GM12892 (cell line): ENCODE measurements at regions not wholly inside any gene's neighbourhood (a gene's known extent, or its start where the extent isn't known, plus 50 kb on each side); places are given as distances from the start of the nearest gene placed in this dataset.

Experiments used
- DNase-seq: peaks from one replicate; pipeline ENCODE4 v3.0.0; 2011; ENCODE audit not compliant: insufficient read length
- FAIRE-seq: peaks from 2 replicates; lab custom pipeline; 2011; peaks lifted over from hg19 to GRCh38; lab: Jason Lieb, UNC
- POLR2A ChIP-seq: IDR thresholded peaks from 2 replicates; pipeline ENCODE4 v1.6.1; 2011; ENCODE audit warnings: low read depth, low read length, control low read depth
- POLR2AphosphoS5 ChIP-seq: IDR thresholded peaks from 2 replicates; pipeline ENCODE4 v1.6.1; 2011; ENCODE audit warnings: low read depth, low read length, control low read depth
- TAF1 ChIP-seq: IDR thresholded peaks from 2 replicates; pipeline ENCODE4 v1.6.1; 2011; ENCODE audit warnings: low read depth, mild to moderate bottlenecking, control low read depth, low read length, borderline replicate concordance

DNA sequence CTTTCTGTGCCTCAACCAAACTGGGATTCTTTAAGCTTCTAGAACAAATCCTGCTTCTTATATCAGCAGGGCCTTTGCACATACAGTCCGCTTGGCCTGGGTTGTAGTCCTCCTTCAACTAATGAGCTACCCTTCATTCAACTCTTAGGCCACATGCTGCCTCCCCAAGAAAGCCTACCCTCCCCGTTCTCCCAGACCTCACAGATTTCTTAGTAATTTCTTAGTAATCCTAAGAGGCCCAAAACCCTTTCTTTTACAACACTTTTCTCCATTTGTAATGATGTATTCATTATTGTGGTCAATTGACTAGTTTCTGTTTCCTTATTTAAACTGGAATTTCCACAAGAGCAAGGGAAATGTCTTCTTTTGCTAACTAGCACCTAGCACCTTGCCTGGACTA is 233.1 kb downstream of the PPP1R2C start:
- FAIRE-seq (no peak), DNase-seq (no peak)
- no peak for TF ChIP-seq POLR2A
- no peak for TF ChIP-seq TAF1
- TF ChIP-seq POLR2AphosphoS5, result no peak

DNA sequence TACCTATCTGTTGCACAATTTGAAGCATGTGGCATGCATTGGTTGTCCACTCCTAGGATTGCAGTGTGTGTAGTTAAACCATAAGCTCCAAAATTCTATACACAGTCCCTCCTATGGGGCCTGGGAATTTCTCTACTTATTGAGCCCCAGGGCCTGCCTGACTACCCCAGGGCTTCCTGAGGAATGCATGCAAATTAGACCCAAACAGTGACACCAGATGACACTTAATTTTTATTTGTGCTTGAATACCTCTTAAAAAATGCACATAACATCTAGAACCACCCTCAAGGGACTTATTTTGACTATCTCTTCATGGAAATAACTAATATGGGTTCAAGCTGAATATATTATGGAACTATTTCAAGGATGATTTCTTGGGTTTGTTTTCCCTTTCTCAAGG is 236.4 kb downstream of the PPP1R2C start:
- no peak for TF ChIP-seq POLR2AphosphoS5
- no peak for TF ChIP-seq TAF1
- TF ChIP-seq POLR2A, result no peak
- DNase-seq (no peak), FAIRE-seq (no peak)

DNA sequence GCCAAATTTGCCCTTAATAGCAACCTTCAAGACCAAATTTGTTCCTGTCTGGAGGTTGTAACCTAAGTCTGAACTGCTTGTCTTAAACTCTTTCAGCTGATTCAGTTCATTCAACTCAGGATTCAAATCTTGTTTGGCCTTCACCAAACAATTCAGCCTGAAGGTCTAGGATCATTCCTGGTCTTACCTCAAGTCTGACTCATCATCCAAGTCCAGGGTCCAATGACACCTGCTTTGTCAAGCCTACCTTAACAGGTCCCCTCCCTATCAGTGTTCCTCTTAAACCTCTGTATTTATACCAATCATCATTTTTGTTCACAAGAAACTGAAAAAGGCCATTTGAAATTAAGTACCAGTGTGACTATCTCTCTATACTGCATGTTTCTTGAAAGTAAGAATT is 237.8 kb downstream of the PPP1R2C start:
- TF ChIP-seq TAF1, result no peak
- TF ChIP-seq POLR2A, result no peak
- no peak for TF ChIP-seq POLR2AphosphoS5
- DNase-seq, result no peak
- no peak for FAIRE-seq

DNA sequence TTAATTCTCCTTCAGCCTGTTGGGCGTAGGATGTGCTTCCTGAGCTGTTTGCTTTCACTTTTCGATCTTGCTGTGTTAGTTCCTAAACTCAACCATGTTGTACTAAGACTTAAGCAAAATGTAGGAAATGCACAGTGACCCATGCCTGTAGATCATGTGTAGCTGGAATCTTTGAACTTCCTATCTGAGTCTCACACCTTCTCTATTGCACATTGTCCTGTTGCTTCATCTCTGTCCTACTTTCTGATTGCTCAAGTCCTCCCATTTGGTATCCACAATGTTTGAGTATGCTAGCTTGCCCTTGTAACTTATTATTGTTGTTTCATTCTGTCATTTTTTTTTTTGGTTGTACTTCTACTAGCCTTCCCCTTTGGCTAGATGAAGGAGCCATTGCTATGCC is 239.6 kb downstream of the PPP1R2C start:
- no peak for FAIRE-seq
- no peak for TF ChIP-seq POLR2A
- TF ChIP-seq TAF1, result no peak
- TF ChIP-seq POLR2AphosphoS5, result no peak
- no peak for DNase-seq

- TF ChIP-seq POLR2AphosphoS5 (no peak), TAF1 (no peak), POLR2A (no peak)
- DNase-seq, result no peak
- FAIRE-seq, result no peak
Observed at GRCh38 chrX:42536286-42536685, 241.7 kb downstream of the PPP1R2C start.

- no peak for DNase-seq
- no peak for FAIRE-seq
- TF ChIP-seq POLR2A (no peak), POLR2AphosphoS5 (no peak), TAF1 (no peak)
Observed at GRCh38 chrX:42535233-42535632, 242.7 kb downstream of the PPP1R2C start.

GRCh38 chrX:42533761-42534160 is 244.2 kb downstream of the PPP1R2C start:
- FAIRE-seq, result no peak
- no peak for DNase-seq
- TF ChIP-seq POLR2A (no peak), TAF1 (no peak), POLR2AphosphoS5 (no peak)

DNA sequence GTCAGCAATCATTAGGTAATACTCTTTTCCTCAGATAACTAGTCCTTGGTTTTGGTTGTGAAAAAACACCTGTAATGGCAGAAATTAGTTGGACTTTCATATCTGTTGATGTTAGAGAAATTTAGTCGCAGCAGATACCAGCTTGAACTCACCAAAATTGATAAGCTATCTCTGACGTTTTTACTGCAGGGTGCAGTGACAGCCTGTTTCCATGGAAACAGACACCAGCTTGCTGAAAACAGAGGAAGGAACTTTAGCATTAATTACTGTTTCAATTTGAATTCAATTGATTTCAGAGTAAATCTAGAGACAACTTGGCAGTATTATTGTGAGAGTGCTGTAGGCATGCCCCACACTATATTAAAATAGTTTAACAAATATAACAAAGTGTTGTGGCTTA is 246.5 kb downstream of the PPP1R2C start:
- no peak for DNase-seq
- TF ChIP-seq POLR2A (no peak), POLR2AphosphoS5 (no peak), TAF1 (no peak)
- FAIRE-seq, result no peak

- DNase-seq, result no peak
- TF ChIP-seq POLR2A, result no peak
- no peak for TF ChIP-seq POLR2AphosphoS5
- no peak for TF ChIP-seq TAF1
- FAIRE-seq, result no peak
Observed at GRCh38 chrX:42530027-42530426, 247.9 kb downstream of the PPP1R2C start.

- TF ChIP-seq POLR2AphosphoS5 (no peak), TAF1 (no peak), POLR2A (no peak)
- FAIRE-seq (no peak), DNase-seq (no peak)
Observed at GRCh38 chrX:42524379-42524778, 253.6 kb downstream of the PPP1R2C start.

DNA sequence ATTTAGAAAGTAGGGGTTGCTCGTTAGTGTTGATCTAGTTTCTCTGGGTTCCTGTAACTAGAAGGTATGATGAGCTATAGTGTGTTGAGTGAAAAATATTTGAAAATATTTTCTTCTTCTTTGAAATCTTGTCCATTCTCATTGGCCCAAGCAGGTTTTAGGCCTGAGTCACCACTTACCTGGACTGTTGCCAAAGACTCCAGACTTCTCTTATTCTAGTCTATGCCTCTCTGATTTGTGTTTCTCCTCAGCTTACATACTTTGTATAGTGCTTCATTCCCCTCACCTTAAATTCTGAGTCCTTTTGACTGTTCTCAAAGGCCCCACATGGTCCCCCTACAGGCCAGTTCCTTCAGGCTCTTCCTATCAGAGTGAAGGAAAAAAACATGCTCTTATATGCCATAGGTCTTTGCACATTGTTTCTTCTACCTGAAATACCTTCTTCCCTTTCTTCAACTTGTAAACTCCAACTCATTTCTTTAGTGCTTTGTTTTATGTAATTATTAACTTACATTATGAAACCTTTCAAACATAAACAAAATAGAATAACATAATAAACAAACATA is 258.2 kb downstream of the PPP1R2C start:
- TF ChIP-seq POLR2AphosphoS5 (no peak), TAF1 (no peak), POLR2A (no peak)

GRCh38 chrX:42515939-42516338 is 262.0 kb downstream of the PPP1R2C start:
- FAIRE-seq (no peak), DNase-seq (no peak)
- TF ChIP-seq POLR2A, result no peak
- TF ChIP-seq POLR2AphosphoS5, result no peak
- no peak for TF ChIP-seq TAF1

More for the DNA sequence above, 258.2 kb downstream of the PPP1R2C start:
- FAIRE-seq, result no peak
- no peak for DNase-seq

DNA sequence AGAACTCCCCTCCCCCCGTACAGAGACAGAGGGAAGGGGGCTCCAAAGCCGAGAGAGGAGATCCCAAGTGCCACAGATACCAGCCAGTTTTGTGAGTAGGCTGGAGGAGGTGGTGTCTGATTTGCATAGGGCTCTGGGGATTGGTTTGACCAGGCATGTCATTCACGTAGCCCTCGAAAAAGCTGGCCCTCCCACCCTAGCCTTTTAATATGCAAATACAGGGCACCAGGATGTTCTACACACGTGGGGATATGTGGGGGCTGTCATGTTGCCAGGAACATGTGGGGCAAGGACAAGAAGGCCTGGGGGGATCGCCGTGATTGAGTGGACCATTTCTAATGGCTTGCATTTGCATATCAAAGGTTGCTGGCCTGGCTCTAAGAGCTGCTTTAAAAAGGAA is 272.9 kb downstream of the PPP1R2C start:
- FAIRE-seq (no peak), DNase-seq (no peak)
- TF ChIP-seq TAF1, result no peak
- TF ChIP-seq POLR2AphosphoS5, result no peak
- no peak for TF ChIP-seq POLR2A
